ENCODE measurements at regions not wholly inside any gene's neighbourhood (a gene's known extent, or its start where the extent isn't known, plus 50 kb on each side); places are given as distances from the start of the nearest gene placed in this dataset.

GRCh38 chr4:157819693-157820464 lies 352.9 kb downstream of the GASK1B start (continued):
- TF ChIP-seq ZNF462 (CRISPR knock-in tag; IDR thresholded peaks at IDR 0.05) (no peak), ETS1 (IDR thresholded peaks at IDR 0.05) (no peak), EZH2phosphoT487 (IDR thresholded peaks at IDR 0.05; ENCODE audit: unreplicated experiment) (no peak)

GRCh38 chr4:157818946-157819692 lies 353.7 kb downstream of the GASK1B start:
- ATAC-seq, result peak; percentile 23; the same call in 2 of the 3 replicates
- TF ChIP-seq ZNF331 (CRISPR knock-in tag; IDR thresholded peaks at IDR 0.05; ENCODE audit: low read depth), result no peak
- TF ChIP-seq CTCF (conservative IDR thresholded peaks at IDR 0.05; ENCODE audit: low read depth in 2 of 2), result no peak

More at GRCh38 chr4:157818946-157819692, 353.7 kb downstream of the GASK1B start:
- Mint-ChIP-seq H3K27ac (no peak overlapping the region), H3K36me3 (ENCODE audit: low read depth) (peaks cover 7% of the 10 kb centered on the region; the same call in 2 of the 3 replicates), H3K27me3 (ENCODE audit: insufficient read depth, low read depth, poor library complexity) (peaks cover 3% of the 10 kb centered on the region), H3K4me3 (no peak overlapping the region), H3K4me1 (peaks cover 11% of the 10 kb centered on the region), H3K9me3 (peaks cover 3% of the 10 kb centered on the region; the same call in 2 of the 3 replicates)
- no peaks in the 10 kb centered on the region for H4K20me1 ChIP-seq (replicated peaks; ENCODE audit: insufficient read depth)
- no peak overlapping the region for H3K27ac ChIP-seq (ENCODE audit: low read depth)
- H3F3A ChIP-seq (replicated peaks; ENCODE audit: low read depth), result no peaks in the 10 kb centered on the region
- 0 out of 2 replicates have a peak overlapping the region, but pooled peaks have one; percentile 52 for H2AFZ ChIP-seq
- H3K4me1 ChIP-seq (ENCODE audit: insufficient read depth), result peaks cover 6% of the 10 kb centered on the region
- H3K9me2 ChIP-seq (ENCODE audit: insufficient read depth), result 0 out of 2 replicates have a peak, but pooled peaks cover 4% of the 10 kb centered on the region
- no peak overlapping the region for H3K4me3 ChIP-seq
- no peaks in the 10 kb centered on the region for H3K27me3 ChIP-seq (ENCODE audit: insufficient read depth)
- no peak overlapping the region for H3K4me2 ChIP-seq
- no peak for DNase-seq (ENCODE audit: low spot score)
- no peaks in the 10 kb centered on the region for H3K79me2 ChIP-seq (replicated peaks; ENCODE audit: insufficient read depth)
- no peaks in the 10 kb centered on the region for H3K36me3 ChIP-seq (ENCODE audit: insufficient read depth)
